GM19193 (cell line): ENCODE measurements at regions not wholly inside any gene's neighbourhood (a gene's known extent, or its start where the extent isn't known, plus 50 kb on each side); places are given as distances from the start of the nearest gene placed in this dataset.

Experiments used
- POLR2A ChIP-seq: IDR thresholded peaks from 4 replicates; pipeline ENCODE4 v1.6.1; 2011; ENCODE audit not compliant: insufficient read depth, insufficient read length; ENCODE audit errors: extremely low read depth

GRCh38 chr5:167143716-167144115 is 1147.7 kb upstream of the WWC1 start:
- TF ChIP-seq POLR2A, result no peak

GRCh38 chr5:167145841-167146240 is 1145.6 kb upstream of the WWC1 start:
- TF ChIP-seq POLR2A, result no peak

- TF ChIP-seq POLR2A, result no peak
Observed at GRCh38 chr5:167147879-167148278, 1143.6 kb upstream of the WWC1 start.

- no peak for TF ChIP-seq POLR2A
Observed at GRCh38 chr5:167150661-167151060, 1140.8 kb upstream of the WWC1 start.

- TF ChIP-seq POLR2A, result no peak
Observed at GRCh38 chr5:167152561-167152960, 1138.9 kb upstream of the WWC1 start.

- no peak for TF ChIP-seq POLR2A
Observed at GRCh38 chr5:167155387-167156005, 1135.9 kb upstream of the WWC1 start.

- TF ChIP-seq POLR2A, result no peak
Observed at GRCh38 chr5:167156446-167156845, 1135.0 kb upstream of the WWC1 start.

- TF ChIP-seq POLR2A, result no peak
Observed at GRCh38 chr5:167158588-167158987, 1132.9 kb upstream of the WWC1 start.

- TF ChIP-seq POLR2A, result no peak
Observed at GRCh38 chr5:167160388-167160787, 1131.1 kb upstream of the WWC1 start.

- no peak for TF ChIP-seq POLR2A
Observed at GRCh38 chr5:167166696-167167095, 1124.7 kb upstream of the WWC1 start.

GRCh38 chr5:167167191-167167795 is 1124.2 kb upstream of the WWC1 start:
- no peak for TF ChIP-seq POLR2A

- TF ChIP-seq POLR2A, result no peak
Observed at GRCh38 chr5:167168971-167169370, 1122.5 kb upstream of the WWC1 start.

GRCh38 chr5:167171056-167171455 is 1120.4 kb upstream of the WWC1 start:
- no peak for TF ChIP-seq POLR2A

GRCh38 chr5:167177736-167178135 is 1113.7 kb upstream of the WWC1 start:
- no peak for TF ChIP-seq POLR2A

- TF ChIP-seq POLR2A, result no peak
Observed at GRCh38 chr5:167180906-167181305, 1110.5 kb upstream of the WWC1 start.

- TF ChIP-seq POLR2A, result no peak
Observed at GRCh38 chr5:167205881-167206280, 1085.6 kb upstream of the WWC1 start.

GRCh38 chr5:167207081-167207480 is 1084.4 kb upstream of the WWC1 start:
- no peak for TF ChIP-seq POLR2A
